MM.1S (cell line): ENCODE measurements at regions not wholly inside any gene's neighbourhood (a gene's known extent, or its start where the extent isn't known, plus 50 kb on each side); places are given as distances from the start of the nearest gene placed in this dataset.
A peak's percentile ranks its signal among the peaks of the same experiment; 100 is the strongest.

Experiments
- DNase-seq: peaks from one replicate; pipeline ENCODE4 v3.0.0-alpha.2; 2015
- H2AFZ ChIP-seq: fragments of 300-600 bp; sonication (generic); 2 replicates; pipeline ENCODE4 v1.6.0; 2016; ENCODE audit warnings: antibody characterized with exemption, low read length
- H3F3A ChIP-seq: fragments of 300-600 bp; sonication (generic); 2 replicates; pipeline ENCODE4 v1.6.1; 2016; ENCODE audit warnings: mild to moderate bottlenecking, antibody characterized with exemption, low read length, moderate library complexity, mixed read lengths; ENCODE audit not compliant: insufficient read depth
- H3K27ac ChIP-seq: fragments of 300-600 bp; sonication (generic); 2 replicates; pipeline ENCODE4 v1.5.1; 2016; ENCODE audit warnings: mild to moderate bottlenecking, low read length
- H3K27me3 ChIP-seq: fragments of 300-600 bp; sonication (generic); replicated peaks from 2 replicates; pipeline ENCODE4 v1.6.0; 2016; ENCODE audit warnings: low read length; ENCODE audit not compliant: insufficient read depth
- H3K36me3 ChIP-seq: fragments of 300-600 bp; sonication (generic); replicated peaks from 2 replicates; pipeline ENCODE4 v1.6.1; 2016; ENCODE audit warnings: mild to moderate bottlenecking, low read length, mixed read lengths; ENCODE audit not compliant: insufficient read depth
- H3K4me1 ChIP-seq: fragments of 300-600 bp; sonication (generic); 2 replicates; pipeline ENCODE4 v1.6.1; 2016; ENCODE audit warnings: low read length, mixed read lengths
- H3K4me2 ChIP-seq: fragments of 300-600 bp; sonication (generic); 2 replicates; pipeline ENCODE4 v1.6.0; 2016; ENCODE audit warnings: low read depth, low read length
- H3K4me3 ChIP-seq: fragments of 300-600 bp; sonication (generic); 2 replicates; pipeline ENCODE4 v1.5.1; 2016; ENCODE audit warnings: low read length, mixed read lengths
- H3K79me2 ChIP-seq: fragments of 300-600 bp; sonication (generic); 2 replicates; pipeline ENCODE4 v1.6.1; 2016; ENCODE audit warnings: mixed run types, low read length, mixed read lengths
- H3K9ac ChIP-seq: fragments of 300-600 bp; sonication (generic); 2 replicates; pipeline ENCODE4 v1.6.1; 2016; ENCODE audit warnings: low read length, mixed read lengths
- H3K9me2 ChIP-seq: fragments of 300-600 bp; sonication (generic); replicated peaks from 2 replicates; pipeline ENCODE4 v1.6.1; 2016; ENCODE audit warnings: mild to moderate bottlenecking, low read length, mixed read lengths; ENCODE audit not compliant: insufficient read depth
- H3K9me3 ChIP-seq: fragments of 300-600 bp; sonication (generic); replicated peaks from 2 replicates; pipeline ENCODE4 v1.6.1; 2016; ENCODE audit warnings: mild to moderate bottlenecking, low read length, mixed read lengths; ENCODE audit not compliant: insufficient read depth
- H4K20me1 ChIP-seq: fragments of 300-600 bp; sonication (generic); 2 replicates; pipeline ENCODE4 v1.6.1; 2016; ENCODE audit warnings: mild to moderate bottlenecking, low read length, moderate library complexity, mixed read lengths; ENCODE audit not compliant: insufficient read depth
- EZH2 ChIP-seq: fragments of 300-600 bp; sonication (generic); optimal IDR thresholded peaks from 2 replicates; pipeline ENCODE3; 2017; ENCODE audit warnings: low read depth, mild to moderate bottlenecking, antibody characterized with exemption, low read length, mixed read lengths
- EZH2phosphoT487 ChIP-seq: fragments of 300-600 bp; sonication (generic); IDR thresholded peaks from 2 replicates; pipeline ENCODE4 v1.6.1; 2018; ENCODE audit warnings: antibody characterized with exemption, low read length
- TF ChIP-seq, protein P1 (sequence below): fragments of 300-600 bp; sonication (generic); IDR thresholded peaks from 2 replicates; pipeline ENCODE4 v1.5.1; 2016; ENCODE audit warnings: antibody characterized with exemption, low read length, mixed read lengths

DNA sequence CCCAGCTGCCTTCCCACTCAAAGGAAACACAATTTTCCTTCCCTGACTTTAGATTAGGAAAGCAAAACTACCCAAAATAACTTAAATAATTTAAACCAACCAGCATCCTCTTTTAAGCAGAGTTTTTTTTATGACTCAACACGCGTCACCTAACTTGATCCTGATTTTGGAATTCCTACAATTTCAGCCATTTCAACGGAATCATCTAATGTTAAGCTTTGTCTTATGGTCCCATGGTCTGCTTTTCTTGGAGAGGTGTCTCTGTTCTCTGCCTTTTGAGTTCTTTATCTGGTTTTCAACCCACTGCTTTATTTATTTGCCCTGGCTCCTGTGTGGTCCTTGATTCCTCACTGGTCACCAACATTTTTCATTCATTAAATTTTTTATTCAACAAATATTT lies 219.2 kb upstream of the ARHGEF26 start:
- no peak overlapping the region for H3K9ac ChIP-seq
- H3K27ac ChIP-seq = no peak overlapping the region
- no peak overlapping the region for H3K4me2 ChIP-seq
- H3K4me3 ChIP-seq = no peak overlapping the region
- H3K27me3 ChIP-seq = no peaks in the 10 kb centered on the region
- H4K20me1 ChIP-seq = no peaks in the 10 kb centered on the region
- H3F3A ChIP-seq = no peaks in the 10 kb centered on the region
- no peaks in the 10 kb centered on the region for H3K36me3 ChIP-seq
- no peaks in the 10 kb centered on the region for H3K9me3 ChIP-seq
- H2AFZ ChIP-seq = no peak overlapping the region
- H3K79me2 ChIP-seq = no peaks in the 10 kb centered on the region
- no peak for TF ChIP-seq EZH2
- TF ChIP-seq, protein P1, sequence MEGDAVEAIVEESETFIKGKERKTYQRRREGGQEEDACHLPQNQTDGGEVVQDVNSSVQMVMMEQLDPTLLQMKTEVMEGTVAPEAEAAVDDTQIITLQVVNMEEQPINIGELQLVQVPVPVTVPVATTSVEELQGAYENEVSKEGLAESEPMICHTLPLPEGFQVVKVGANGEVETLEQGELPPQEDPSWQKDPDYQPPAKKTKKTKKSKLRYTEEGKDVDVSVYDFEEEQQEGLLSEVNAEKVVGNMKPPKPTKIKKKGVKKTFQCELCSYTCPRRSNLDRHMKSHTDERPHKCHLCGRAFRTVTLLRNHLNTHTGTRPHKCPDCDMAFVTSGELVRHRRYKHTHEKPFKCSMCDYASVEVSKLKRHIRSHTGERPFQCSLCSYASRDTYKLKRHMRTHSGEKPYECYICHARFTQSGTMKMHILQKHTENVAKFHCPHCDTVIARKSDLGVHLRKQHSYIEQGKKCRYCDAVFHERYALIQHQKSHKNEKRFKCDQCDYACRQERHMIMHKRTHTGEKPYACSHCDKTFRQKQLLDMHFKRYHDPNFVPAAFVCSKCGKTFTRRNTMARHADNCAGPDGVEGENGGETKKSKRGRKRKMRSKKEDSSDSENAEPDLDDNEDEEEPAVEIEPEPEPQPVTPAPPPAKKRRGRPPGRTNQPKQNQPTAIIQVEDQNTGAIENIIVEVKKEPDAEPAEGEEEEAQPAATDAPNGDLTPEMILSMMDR = no peak
- no peak for TF ChIP-seq EZH2phosphoT487
- no peak for DNase-seq
- H3K4me1 ChIP-seq = 0 out of 2 replicates have a peak, but pooled peaks cover 5% of the 10 kb centered on the region
- no peaks in the 10 kb centered on the region for H3K9me2 ChIP-seq

DNA sequence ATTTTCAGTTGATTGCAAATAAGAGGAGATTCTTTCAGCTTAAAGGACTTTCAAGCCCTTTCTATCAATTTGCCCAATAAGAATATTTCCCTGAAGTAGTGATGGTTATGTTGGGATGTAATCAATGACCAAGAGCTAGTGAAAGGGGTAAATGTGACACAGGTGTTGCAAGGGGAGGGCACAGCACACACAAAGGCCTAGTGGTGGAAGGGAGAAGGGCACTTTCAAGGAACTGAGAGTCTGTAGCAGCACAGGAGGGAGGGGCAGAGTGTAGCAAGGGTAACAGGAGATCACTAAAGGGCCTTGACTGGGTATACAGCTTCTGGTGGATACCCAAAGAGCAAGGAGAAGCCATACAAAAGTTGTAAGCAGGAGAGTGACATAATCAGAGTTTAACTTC lies 217.8 kb upstream of the ARHGEF26 start:
- Histone ChIP-seq H3K36me3 (no peaks in the 10 kb centered on the region), H3F3A (no peaks in the 10 kb centered on the region), H3K27ac (no peak overlapping the region), H4K20me1 (no peaks in the 10 kb centered on the region), H3K9me2 (no peaks in the 10 kb centered on the region), H3K9me3 (no peaks in the 10 kb centered on the region), H3K4me1 (no peaks in the 10 kb centered on the region), H3K4me2 (no peak overlapping the region), H3K4me3 (no peak overlapping the region), H3K27me3 (no peaks in the 10 kb centered on the region), H3K9ac (no peak overlapping the region), H3K79me2 (no peaks in the 10 kb centered on the region), H2AFZ (no peak overlapping the region)
- DNase-seq = no peak
- TF ChIP-seq EZH2 (no peak), EZH2phosphoT487 (no peak)
- TF ChIP-seq, protein P1 = 0 out of 2 replicates have a peak, but pooled peaks have one; percentile 15

DNA sequence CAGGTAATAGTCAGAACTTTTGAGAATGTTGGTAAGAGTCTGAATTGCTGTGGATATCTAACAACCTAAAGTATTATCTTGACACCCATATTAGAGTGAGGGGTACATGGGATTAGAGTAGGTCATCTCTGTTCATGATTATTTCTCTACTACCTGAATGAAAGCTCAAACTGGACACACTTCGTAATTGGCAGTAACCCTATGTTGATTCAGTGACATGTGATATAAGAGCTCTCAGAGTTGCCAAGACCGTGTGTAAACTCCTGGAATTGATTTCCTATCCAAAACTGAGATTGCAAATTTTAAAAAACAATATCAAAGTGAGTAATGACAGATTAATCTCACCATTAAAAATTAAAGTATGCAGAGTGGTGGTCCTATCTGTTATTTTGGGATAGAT lies 214.8 kb upstream of the ARHGEF26 start:
- H3K79me2 ChIP-seq = no peaks in the 10 kb centered on the region
- TF ChIP-seq EZH2 = no peak
- TF ChIP-seq, protein P1 = no peak
- no peak for TF ChIP-seq EZH2phosphoT487
- H2AFZ ChIP-seq = no peak overlapping the region
- H3F3A ChIP-seq = no peaks in the 10 kb centered on the region
- DNase-seq = no peak
- no peaks in the 10 kb centered on the region for H3K4me1 ChIP-seq
- no peak overlapping the region for H3K4me3 ChIP-seq
- no peak overlapping the region for H3K27ac ChIP-seq
- H3K9me2 ChIP-seq = no peaks in the 10 kb centered on the region
- no peaks in the 10 kb centered on the region for H3K27me3 ChIP-seq
- no peak overlapping the region for H3K4me2 ChIP-seq
- no peaks in the 10 kb centered on the region for H4K20me1 ChIP-seq
- no peak overlapping the region for H3K9ac ChIP-seq
- no peaks in the 10 kb centered on the region for H3K36me3 ChIP-seq
- no peaks in the 10 kb centered on the region for H3K9me3 ChIP-seq

DNA sequence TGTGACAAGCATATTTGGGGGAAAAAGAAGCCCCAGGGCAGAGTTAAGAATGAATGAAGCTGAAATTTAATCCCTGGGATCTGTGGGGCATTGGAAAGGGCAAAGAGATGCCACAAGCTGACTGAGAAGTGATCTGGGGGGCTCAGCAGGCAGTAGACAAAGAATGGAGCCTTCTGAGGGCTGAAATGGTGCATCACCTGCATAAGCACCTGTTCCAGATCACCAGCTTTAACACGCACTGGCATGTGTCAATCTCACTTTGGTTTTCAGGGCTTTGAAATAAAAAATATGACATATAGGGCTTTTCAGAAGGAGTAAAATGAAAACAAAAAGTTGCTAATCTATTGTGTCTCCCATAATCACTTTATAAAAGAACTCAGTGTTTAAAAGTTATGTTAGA lies 210.8 kb upstream of the ARHGEF26 start:
- no peak for TF ChIP-seq EZH2
- TF ChIP-seq EZH2phosphoT487 = no peak
- TF ChIP-seq, protein P1 = no peak
- Histone ChIP-seq H3K36me3 (no peaks in the 10 kb centered on the region), H3K27ac (no peak overlapping the region)

More for the DNA sequence above, 210.8 kb upstream of the ARHGEF26 start:
- H3K9me3 ChIP-seq = no peaks in the 10 kb centered on the region
- no peaks in the 10 kb centered on the region for H3K4me1 ChIP-seq
- no peaks in the 10 kb centered on the region for H3K79me2 ChIP-seq
- DNase-seq = no peak
- no peak overlapping the region for H3K4me2 ChIP-seq
- H3F3A ChIP-seq = no peaks in the 10 kb centered on the region
- H3K4me3 ChIP-seq = no peak overlapping the region
- no peaks in the 10 kb centered on the region for H3K9me2 ChIP-seq
- no peaks in the 10 kb centered on the region for H4K20me1 ChIP-seq
- no peaks in the 10 kb centered on the region for H3K27me3 ChIP-seq
- no peak overlapping the region for H3K9ac ChIP-seq
- H2AFZ ChIP-seq = no peak overlapping the region
